T-helper 2 cell (primary cell): ENCODE measurements at regions not wholly inside any gene's neighbourhood (a gene's known extent, or its start where the extent isn't known, plus 50 kb on each side); places are given as distances from the start of the nearest gene placed in this dataset.
"Not testable (repeated sequence)": the region's sequence is repeated elsewhere in the genome, so short reads cannot be mapped to it uniquely, and the experiment has no call there.

ENCODE experiments used
- DNase-seq, 5 experiments: peaks; one replicate each; pipeline versions ENCODE4 v3.0.0 to v3.0.0-alpha.2; 2012 to 2022

DNA sequence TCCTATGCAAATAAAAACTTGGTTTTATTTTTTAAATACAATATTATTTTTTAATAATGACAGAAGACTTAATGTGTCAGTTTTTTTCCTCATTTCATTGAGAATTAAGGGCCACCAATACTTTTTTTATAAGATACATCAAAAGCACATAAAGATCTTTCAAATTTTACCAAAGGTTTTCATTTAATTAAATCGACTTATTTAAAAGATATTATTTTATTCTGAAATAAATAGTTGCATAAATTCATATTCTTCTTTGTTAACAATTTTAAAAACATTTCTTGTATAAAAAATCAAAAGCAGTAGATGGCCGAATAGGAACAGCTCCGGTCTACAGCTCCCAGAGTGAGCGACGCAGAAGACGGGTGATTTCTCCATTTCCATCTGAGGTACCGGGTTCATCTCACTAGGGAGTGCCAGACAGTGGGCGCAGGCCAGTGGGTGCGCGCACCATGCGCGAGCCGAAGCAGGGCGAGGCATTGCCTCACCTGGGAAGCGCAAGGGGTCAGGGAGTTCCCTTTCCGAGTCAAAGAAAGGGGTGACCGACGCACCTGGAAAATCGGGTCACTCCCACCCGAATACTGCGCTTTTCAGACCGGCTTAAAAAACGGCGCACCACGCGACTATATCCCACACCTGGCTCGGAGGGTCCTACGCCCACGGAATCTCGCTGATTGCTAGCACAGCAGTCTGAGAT, 374.6 kb upstream of the NPVF start:
- not testable (repeated sequence) for DNase-seq

GRCh38 chr7:25603427-25603740, 375.1 kb upstream of the NPVF start:
- DNase-seq, result not testable (repeated sequence)

GRCh38 chr7:25611196-25611595, 382.9 kb upstream of the NPVF start:
- no peak for DNase-seq

DNA sequence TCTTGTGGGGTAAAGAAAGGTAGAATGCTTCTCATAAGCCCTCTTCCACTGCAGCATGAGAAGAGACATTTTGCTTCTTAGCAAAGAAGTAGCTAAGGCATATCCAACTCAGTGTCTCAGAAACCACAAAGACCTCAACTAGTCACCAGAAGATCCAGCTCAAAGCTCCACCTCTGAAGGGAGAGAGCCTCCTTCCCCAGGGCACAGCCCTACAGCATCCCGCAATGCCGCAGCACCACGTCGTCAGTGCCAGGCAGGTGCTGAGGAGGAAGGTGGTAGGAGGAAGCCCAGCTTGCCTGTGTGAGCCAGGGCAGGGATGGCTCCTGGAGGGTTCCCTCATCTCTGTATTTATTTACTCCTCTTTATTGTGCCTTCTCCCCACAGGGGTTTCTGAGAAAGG, 385.6 kb upstream of the NPVF start:
- DNase-seq, result no peak

DNA sequence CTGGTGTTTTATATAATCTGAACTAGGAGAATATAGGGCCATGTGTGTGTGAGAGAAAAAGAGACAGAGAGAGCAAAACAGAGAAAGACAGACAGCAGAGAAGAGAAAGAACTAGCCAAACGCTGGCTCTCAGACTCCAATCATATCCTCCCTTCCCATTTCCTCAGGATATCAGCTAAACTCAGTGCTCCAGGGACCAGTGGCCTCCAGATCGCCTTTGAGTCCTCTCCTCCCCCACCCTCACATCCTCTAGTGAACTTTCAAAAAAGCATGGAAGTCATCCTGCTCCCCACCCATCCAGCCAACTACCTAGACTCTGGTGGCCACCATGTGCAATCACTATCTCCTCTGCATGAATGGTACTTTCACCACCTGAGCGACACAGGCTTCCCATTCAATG, 386.1 kb upstream of the NPVF start:
- no peak for DNase-seq

GRCh38 chr7:25615003-25615402, 386.7 kb upstream of the NPVF start:
- no peak for DNase-seq

DNA sequence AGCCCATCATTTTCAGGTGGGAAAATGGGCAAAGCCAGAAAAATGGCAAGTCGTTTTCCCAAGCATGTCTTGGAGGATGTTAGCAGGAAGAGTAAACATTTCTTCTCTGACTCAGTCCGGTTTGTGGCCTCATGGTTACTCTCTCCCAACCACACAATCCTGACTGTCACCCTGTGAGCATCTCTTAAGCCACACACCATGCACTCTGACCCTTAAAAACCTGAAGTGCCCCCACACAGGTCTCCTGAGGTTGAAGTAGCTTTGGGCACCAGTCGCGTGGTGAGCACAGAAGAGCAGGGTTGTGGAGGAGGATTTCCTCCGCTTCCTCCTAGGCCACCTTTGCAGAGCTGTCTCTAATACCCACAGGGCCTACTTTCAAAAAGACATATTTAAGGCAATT, 387.3 kb upstream of the NPVF start:
- DNase-seq, result no peak

DNA sequence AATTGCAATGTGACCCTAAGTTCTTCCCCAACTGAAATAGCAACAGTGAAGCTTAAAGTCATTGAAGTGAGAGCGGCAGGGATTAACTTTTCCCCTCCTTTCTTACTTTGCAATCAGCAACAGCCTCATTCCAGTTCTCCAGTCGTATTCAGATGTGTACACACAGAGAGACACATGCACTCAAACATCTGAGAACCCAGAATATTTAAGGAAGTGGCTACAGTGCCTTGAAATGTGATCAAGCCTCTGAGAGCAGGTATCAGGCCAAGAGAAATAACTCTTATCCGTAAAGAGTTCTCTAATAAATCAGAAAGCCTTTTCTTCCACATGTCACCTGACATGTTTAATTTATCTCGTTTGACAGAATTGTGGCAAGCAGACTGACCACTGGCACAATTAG, 388.9 kb upstream of the NPVF start:
- no peak for DNase-seq

- no peak for DNase-seq
These were observed 389.4 kb upstream of the NPVF start for GRCh38 chr7:25617673-25618072.

DNA sequence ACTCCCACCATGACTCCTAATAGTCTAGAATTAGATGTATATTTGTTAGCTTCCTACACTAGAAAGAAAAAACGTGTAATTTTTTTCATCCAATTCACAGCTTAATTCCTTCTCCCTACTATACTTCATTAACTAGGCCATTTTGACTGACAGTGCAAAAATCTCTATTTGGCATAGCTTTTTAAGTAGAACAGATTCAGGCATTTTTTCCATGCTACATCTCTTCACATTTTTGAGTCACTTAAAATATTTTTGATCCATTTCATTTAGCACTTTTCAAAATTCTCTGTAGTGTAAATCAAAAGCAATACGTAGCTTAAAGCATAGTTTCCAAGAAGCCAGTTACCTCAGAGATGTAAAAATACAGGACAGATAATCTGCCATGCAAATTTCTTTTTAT, 391.1 kb upstream of the NPVF start:
- DNase-seq, result no peak

DNA sequence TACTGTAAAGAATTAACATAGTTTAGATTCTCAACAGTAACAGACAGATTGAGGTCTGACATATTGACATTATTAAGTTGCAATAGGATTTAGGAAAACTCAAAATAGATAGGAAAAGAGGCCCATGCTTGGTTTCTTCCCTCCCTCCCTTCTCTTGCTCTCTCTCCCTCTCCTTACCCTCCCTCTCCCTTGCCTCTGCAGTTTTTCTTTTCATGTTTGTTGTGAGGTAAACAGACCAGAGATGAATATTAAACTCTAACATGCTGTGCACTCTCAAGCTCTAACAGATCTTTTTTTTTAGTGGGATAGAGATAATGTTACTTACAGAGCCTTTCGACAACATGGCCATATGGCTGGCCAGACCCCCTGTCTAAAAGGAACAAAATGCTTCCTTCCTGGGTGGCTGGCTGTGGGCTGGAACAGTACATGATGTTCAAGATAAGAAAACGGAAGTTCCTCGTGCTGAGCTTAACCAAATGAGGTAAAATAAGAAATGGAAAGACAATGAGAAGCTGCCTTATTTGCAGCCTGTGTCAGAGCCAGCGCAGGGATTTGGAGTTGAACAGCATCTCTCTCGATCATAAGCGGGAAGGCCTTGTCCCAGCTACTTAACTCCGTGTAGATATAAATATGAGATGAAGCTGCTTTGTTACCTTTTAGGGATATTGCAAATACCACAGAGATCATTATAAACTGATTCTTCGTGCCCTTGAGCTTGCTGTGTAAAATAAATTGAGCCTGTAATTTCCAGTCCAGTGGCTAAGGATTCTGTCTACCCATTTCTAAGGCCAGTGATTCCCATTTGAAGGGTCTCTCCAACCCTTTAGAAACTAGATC, 391.9 kb upstream of the NPVF start:
- DNase-seq, result peak in 1 of 5 experiments; percentile 63

- no peak for DNase-seq
These were observed 393.7 kb upstream of the NPVF start for GRCh38 chr7:25621993-25622392.

DNA sequence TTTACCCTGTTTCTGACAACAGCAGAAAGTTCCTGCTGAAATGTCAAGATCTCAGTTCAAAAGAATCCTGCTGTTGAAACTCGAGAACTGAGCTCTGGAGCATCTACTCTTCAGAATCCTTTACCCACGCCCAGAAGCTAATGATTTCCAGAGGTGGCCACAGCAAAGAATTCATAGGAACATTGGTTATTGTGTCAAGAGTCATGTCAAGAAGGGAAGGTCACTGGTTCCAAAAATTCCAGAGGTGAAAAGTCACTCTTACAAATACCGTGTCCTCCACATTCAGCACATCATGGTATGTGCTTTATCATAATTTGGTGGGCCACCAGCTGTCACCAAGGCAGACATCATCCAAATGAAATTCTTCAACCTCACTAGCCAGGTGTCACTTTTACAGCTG, 394.4 kb upstream of the NPVF start:
- DNase-seq, result no peak

- no peak for DNase-seq
These were observed 395.8 kb upstream of the NPVF start for GRCh38 chr7:25624051-25624450.

GRCh38 chr7:25624833-25625232, 396.5 kb upstream of the NPVF start:
- DNase-seq, result no peak

GRCh38 chr7:25625306-25625992, 397.2 kb upstream of the NPVF start:
- no peak for DNase-seq

DNA sequence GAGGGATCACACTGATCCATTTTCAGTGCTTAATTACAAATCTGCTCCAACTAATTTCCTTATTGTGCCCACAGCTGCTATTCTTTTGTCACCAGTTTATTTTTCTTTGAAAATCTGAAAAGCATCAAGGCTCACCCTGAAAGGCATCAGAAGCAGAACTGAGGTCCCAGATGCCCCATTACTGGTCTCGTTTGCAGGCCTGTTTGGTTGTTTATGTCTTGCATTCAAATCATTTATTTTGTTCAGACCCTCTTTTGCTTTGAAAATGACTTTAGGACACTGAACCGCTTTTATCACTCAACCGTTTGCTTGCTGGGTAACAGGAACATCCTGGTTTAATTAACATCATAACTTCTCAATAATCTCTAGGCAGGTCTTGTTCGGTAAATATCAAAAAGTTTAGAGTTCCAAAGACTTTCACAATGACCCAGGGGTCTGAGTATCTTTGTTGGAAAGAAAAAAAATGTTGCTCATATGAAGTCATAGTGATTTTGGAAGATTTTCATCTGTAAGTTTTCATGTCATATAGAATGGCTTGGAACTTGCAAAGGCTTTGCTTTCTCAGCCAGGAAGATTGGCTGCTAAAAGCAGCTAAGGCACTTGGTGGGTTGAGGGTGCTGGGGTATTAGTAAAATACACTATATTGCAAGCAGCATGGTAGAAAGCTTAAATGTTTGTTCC, 398.3 kb upstream of the NPVF start:
- DNase-seq, result no peak

DNA sequence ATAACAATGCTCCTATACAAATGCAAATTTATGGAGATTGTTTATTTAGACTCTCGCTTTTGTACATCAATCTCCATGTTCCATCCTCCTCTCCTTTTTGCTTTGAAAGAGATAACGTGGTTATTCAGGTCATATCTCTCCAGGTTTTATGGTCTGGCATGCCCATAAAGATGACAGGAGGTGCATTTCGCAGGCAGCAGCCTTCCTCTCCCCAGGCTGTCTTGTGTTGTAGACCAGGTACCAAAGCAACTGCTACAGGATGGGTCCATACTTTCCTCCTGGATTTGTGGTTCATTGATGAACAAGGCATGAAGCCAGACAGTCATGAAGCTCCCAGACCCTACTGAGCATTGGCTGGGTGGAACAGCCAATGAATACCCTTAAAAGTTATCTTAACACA, 400.2 kb upstream of the NPVF start:
- DNase-seq, result no peak

GRCh38 chr7:25632616-25633015, 404.3 kb upstream of the NPVF start:
- no peak for DNase-seq

GRCh38 chr7:25633426-25634036, 405.2 kb upstream of the NPVF start:
- no peak for DNase-seq

GRCh38 chr7:25636168-25636567, 407.9 kb upstream of the NPVF start:
- no peak for DNase-seq

DNA sequence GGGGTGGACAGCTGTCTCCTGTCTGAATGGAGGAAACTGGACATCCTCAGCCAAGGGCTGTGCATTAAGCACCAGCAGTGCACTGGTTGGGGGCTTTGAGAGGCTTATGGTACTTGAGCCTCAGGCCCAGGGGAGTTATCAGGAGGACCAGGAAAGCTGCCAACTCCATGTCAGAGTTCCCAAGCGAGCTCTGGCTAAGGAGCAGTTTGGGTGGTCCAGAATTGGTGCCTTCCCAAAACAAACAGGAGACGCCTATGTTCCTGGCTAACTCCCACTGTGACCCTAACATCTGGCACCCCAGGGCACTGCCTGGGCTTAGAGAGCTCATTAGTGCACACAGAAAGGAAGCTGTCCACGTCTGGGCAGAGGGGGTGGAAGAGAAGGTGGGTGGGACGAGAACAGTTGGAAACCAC, 408.6 kb upstream of the NPVF start:
- no peak for DNase-seq

DNA sequence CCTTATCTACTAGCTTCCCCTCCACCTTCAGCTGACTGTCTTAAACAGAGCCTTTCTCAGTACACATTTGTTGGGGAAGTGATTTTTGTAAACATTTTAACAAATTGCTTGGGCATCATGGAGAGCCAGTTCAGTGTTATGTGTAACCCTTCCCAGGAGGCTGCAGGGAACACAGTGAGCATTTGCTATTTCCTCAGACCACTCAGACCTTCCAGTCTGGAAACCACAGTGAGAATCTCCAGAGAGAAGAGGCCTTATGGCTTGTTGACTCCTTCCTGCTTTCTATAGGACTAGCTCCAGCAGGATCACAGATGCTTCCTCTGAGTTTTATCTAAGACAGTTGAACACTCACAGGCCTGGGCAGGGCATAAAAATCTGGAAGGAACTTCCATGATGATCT, 409.8 kb upstream of the NPVF start:
- no peak for DNase-seq
